AG08395 (cell line): ENCODE measurements at regions not wholly inside any gene's neighbourhood (a gene's known extent, or its start where the extent isn't known, plus 50 kb on each side); places are given as distances from the start of the nearest gene placed in this dataset.

Experiments used
- DNase-seq: peaks from one replicate; pipeline ENCODE4 v3.0.0; 2012; ENCODE audit warnings: mixed read lengths, low spot score

DNA sequence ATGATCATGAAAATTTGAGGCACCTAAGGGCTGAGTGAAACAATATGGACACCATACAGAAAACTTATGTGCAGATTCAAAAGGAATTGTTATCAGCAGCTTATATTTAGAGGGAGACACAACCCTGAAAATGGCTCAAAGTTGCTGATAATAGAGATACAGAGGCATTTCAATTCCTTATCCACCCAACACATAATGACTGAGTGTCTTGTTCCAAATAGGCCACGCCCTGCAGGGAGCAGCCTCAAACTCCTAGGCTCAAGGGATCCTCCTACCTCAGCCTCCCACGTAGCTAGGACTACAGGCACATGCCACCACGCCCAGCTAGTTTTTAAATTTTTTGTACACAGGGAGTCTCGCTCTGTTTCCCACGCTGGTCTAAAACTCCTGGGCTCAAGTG is 79.0 kb downstream of the LBH start:
- DNase-seq: no peak

DNA sequence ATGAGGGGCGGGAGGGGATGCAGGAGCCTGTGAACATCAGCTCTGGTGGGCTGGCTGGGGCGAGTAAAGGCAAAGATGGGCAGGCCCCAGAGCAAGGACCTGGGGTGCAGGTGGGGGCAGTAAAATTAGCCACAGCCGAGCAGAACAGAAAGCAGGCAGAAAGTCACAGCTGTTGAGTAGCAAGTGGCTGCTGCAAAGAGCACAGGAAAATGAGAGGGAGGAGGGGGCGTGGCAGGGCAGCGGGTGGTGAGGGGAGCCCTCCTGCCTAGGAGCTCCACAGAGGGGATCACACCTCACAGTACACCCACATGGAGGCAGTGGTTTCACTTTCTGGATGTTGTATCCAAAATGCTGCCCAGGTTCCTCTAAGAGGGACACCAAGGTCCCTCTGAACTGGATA is 79.6 kb downstream of the LBH start:
- no peak for DNase-seq

DNA sequence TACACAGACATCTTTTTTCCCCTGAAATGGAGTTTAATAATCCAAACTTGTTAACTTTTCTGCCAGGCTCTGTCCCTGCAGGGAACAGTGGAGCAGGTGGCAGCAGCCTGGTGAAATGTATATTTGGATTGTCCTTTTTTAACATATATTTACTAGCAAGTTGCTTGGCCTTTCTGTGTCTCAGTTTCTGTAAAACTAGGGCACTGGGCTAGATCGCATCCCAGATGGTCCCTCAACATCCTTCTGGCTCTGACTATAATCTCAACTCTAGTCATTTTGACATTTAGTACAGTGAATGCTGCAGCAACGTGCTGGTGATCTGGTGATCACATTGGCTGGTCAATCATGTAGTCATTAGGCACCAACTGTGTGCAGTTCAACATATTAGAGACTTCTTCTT is 80.4 kb downstream of the LBH start:
- DNase-seq: no peak

DNA sequence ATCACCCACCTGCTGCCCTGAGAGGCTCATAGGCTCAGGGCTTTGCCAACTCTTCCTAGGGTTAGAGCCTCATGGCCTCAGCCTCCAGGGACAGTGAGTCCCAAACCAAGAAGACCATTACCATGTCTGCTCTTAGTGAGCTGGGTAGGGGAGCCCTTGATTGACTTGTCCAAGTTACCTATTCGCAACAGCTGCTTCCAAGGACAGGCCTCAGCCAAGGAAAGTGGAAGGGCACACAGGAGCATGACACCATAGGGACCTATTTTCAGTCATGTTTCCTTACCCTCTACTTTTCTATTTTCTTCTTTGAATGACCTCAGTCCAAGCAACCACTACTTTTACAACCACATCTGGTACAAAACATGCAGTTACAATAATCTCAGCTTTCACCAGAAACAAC is 81.6 kb downstream of the LBH start:
- DNase-seq: no peak

DNA sequence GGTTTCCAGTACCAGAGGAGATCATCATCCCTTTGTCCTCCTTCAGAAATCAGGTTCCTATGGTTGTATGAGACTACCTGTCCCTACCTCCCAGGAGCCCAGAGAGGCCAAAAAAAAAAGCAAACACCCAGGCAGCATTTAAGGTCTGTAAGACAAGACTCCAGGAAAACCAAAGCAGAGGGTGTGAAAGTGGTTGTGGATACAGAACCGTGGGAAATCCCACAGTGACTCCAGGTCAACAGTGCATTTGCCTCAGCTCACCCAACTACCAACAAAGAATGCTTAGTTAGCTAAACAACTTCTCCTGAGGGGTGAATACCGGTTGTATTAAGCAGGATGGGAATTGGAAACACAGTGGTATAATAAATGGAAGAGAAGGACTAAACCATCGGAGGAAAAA is 83.6 kb downstream of the LBH start:
- DNase-seq: no peak

DNA sequence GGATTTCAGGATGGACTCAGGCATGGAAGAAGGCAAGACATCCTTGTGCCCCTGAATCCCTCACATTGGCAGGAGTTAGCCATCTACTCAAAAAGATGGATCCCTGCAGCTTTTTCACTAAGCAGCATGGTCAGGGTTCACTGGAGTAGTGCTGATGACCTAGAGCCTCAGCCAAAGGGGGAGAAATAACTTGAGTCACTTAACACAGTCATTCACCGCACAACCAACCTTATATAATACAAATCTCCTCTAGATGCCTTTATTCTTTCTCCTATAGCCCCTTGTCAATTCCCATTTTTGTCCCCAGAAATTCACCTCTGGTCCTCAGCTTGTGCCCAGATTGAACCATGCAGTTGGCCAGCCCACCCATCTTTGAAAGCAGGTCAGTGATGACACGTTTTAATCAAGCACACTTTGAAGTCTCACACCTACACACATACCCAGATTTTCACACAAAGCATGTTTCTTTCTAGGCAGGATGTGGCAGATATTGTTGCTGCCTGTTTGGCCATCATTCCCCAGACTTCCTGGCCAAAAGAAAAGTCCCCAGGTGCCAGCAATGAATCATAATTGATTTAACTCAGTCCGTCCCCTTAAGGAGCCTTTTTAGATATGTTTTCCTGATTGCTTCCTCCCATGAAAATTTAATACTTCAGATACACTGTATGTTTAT is 84.2 kb downstream of the LBH start:
- DNase-seq: no peak

DNA sequence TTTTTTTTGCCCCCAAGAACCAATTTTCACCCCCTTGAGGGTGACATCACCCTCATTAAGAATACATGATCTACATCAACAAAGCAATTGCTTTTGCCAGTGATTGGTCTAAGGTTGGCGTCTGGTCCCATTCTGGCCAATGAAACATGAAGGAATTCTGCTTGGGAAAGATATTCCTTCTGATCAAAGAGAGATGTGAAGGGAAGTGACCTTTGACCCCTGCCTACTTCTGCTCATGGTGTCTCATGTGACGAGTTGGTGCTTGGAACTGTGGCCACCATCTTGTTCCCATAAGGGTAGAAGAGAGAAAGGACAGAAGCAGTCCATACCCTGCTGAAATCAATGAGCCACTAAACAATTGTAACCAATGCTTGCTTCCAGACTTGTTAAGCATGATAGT is 85.1 kb downstream of the LBH start:
- no peak for DNase-seq

DNA sequence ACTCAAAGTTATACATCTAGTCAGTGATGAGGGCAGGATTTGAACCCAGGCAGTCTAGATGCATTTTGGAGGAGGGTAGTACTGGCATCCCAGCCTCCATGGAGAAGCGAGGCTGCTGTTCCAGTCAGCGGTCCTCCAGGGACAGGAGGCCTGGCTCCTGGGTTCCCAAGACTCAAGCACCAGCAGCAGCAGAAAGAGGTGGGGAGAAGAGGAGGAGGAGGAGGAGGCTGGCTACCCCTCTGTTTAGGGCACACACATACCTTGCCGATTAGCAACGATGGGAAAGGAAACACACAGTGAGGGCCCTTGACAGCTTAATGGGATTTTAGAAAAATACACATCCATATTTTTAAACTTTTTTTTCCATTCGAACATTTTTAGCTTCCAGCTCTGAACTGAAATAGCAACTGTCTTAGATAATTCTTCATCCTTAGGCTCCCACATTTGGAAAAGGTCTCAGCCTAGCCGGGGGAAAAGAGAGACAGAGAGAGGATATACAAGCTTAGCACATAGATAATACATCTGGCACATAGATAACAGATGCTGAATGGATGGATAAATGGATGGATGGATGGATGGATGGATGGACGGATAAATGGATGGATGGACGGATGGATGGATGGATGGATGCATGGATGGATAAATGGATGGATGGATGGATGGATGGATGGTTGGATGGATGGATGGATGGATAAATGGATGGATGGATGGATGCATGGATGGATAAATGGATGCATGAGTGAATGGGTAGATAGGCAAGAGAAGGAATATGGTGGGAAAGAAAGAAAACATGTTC is 87.9 kb downstream of the LBH start:
- no peak for DNase-seq

DNA sequence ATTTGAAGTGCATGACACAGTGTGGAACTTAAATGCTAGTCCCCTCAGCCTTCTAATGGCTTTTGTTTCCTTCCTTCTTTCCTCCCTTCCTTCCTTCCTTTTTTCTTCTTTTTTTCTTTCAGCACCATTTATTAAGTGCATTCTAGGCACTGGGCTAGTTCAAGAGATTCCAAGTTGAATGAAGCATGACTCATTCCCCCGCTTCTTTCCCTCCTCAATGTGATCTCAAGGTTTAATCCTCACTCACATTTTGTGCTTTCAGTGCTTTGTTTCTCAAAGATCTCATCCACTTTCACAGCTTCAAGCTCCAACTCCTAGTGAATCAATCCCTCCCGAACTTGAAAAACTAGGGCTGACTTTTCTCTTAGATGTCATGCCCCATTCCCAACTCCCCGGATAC is 90.1 kb downstream of the LBH start:
- peak; percentile 57 for DNase-seq

DNA sequence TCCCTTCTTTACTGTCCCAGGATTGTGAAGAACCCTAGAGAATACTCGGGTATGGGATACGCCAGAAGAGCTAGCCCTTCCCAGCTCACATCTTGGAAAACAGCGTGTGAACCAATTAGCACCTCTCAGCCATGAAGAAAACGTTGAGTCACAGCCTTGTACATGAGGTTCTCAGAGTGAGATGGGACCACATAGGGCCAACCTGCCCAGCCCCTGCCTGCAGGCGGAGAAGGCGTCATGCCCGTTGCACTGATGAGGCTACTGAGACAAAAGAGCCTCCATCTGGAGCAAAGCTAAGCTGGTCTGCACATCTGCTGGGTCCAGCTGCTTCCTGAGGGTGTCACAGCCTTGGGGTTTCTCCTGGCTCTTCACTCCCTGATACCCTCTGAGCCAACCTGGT is 92.2 kb downstream of the LBH start:
- no peak for DNase-seq

DNA sequence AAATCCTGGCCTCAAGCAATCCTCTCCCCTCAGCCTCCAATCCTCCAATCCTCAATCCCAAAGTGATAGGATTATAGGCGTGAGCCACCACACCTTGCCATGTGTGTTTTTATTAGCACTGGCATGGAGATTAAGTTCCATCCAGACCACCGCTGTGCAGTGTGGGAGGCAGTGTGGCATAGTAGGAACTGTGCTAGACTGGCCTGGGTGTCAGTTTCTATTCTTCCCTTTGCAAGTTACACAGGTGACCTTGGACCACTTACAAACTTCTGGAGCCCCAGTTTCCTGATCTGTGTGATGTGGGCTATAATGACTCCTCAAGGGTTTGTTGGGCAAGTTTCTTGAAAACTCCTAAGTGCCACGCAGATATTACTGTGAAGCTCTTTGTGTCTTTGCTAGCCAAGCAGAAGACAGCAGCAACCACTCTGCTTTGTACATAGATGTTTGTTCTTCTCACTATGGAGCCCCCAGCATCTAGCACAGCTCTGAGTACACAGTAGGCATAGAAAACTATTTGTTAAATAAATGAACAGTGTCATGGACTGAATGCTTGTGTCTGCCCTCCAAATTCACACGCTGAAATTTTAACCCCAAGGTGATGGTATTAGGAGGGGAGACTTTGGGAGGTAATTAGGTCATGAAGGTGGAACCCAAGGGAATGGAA is 93.0 kb downstream of the LBH start:
- DNase-seq: no peak

DNA sequence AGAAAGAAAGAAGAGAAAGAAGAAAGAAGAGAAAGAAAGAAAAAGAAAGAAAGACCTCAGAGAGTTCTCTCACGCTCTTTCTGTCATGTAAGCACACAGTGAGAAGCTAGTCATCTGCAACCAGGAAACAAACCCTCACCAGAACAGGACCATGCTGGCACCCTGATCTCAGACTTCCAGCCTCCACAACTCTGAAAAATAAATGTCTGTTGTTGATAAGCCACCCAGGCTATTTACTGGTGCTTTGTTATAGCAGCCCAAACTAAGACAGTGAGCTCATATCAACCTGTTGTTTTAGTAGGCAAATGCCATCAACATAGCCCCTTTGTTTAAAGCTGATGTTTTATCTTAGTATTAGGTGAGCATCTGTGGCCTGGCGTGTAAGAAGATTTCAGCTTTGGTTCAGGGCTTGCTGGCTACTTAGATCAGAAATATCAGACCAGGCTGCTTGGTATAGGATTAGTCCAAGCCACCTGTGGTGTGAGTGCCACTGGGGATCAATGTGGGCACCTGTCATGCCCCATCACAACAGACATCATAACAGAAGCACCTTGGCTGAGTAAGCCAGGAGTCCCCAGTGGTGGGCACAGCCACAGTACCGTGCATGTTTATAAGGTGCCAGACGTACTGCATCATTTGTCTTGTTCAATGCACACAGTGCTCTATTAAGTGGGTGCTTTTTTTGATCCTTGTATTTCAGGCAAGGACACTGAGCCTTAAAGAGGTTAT is 94.4 kb downstream of the LBH start:
- no peak for DNase-seq

DNA sequence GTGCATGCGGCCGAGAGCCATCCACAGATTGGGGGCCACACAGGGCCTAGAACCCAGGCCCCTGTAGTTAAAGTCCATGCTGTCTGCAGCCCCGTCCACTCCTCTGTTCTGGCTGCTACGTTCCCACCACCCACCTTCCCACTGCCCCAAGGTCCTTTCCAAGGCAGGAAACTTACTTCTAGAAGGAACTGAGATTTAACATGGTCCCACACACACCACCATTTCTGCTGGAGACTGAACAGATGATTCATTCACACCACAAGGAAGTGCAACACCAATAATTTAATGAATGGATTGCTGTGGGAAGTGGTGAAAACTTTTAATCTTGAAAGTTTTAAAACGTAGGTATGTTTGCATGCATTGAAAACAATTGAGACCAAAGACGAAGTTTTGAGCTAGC is 95.2 kb downstream of the LBH start:
- DNase-seq: no peak

DNA sequence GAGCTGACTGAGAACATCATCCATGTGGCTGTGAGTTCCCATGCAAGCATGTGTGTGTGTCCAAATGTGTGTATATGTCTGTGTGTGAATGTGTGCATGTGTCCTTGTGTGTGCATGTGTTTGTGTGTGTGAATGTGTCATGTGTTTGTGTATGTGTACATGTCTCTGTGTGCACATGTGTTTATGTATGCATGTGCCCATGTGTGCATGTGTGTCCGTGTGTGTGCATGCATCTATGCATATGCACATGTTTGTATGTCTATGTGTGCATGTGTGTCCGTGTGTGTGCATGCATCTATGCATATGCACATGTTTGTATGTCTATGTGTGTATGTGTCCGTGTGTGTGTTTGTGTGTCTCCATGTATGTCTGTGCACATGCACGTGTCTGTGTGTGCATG is 99.7 kb downstream of the LBH start:
- no peak for DNase-seq

DNA sequence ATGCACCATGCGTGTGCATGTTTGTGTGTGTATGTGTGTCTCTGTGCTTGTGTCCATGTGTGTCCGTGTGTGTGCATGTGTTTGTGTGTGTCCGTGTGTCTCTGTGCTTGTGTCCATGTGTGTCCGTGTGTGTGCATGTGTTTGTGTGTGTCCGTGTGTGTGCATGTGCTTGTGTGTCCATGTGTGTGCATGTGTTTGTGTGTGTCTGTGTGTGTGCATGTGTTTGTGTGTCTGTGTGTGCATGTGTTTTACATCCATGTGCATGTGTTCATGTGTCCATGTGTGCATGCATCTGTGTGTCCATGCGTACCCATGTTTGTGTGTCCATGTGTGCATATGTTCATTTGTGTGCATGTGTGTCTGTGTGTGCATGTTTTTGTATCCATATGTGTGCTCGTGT is 100.5 kb downstream of the LBH start:
- no peak for DNase-seq

DNA sequence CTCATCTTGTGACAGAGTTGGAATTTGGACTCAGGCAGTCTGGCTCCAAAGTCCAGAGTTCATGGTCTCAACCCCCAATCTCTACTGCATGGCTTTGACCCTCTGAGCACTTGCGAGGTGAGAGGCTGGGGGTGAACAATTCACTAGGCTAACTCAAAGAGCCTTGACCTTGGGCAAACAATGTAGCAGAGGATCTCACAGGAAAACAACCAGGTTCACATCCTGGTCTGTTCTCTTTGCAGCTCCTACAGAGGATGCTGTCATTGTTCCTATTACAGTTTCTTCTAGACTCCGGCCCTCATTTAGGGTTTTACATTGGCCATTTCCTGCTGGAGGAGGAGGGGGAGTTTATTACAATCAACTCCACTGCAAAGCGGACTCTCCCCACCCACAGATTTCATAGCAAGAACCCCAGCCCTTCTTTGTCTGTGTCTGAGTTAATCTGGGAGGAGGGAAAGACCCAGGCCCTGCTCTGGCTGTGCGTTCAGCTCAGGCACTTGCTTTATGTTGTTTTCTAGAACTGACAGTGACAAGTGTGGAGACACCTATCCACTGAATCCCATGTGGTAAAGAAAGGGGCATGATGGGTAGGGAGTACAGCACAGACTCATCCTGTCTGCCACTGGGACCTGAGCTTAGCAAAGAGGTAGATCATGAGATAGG is 101.6 kb downstream of the LBH start:
- no peak for DNase-seq

DNA sequence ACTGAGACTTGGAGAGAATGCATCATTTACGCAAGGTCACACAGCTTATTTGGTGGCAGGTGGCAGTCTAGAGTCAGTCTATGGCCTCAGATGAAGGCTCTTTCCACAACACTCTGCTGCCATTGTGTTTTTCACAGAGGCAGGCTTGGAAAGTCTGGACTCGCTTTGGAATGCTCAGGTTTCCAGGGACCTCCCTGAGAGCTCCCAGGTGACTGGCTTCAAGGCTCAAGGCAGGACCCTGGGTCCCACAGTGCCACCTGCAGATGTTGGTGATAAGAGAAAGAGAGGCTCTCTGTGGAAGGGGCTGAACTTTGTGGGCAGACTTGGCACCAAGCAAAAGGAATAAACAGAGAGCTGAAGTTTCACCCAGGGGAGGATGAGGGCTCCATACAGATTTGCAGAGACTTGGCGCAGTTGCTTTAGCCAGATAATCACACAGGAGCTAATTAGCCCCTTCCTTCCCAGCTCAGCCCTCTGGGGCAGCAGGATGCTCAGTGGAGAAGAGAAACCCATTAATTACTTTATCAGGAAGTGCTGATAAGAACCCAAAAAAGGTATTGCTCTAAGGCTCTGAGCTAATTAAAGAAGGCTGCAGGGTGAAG is 103.5 kb downstream of the LBH start:
- DNase-seq: no peak

DNA sequence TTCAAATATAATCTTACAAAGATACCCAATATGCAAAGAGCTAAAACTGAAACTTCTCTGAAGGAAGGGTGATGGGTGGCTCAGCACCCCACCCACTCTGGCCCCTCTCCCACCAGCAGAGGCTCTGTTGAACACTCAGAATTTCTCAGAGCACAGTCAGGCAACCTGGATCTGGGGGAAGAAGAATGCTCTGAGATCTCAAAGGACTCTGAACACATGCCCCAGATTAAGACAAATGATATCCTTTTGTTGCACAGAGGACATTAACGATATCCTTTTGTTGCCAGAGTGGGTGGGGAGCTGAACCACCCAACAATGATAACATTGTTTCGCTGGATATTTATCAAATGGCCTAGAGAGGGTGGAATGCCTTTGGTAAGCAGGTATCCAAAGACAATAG is 104.8 kb downstream of the LBH start:
- no peak for DNase-seq

DNA sequence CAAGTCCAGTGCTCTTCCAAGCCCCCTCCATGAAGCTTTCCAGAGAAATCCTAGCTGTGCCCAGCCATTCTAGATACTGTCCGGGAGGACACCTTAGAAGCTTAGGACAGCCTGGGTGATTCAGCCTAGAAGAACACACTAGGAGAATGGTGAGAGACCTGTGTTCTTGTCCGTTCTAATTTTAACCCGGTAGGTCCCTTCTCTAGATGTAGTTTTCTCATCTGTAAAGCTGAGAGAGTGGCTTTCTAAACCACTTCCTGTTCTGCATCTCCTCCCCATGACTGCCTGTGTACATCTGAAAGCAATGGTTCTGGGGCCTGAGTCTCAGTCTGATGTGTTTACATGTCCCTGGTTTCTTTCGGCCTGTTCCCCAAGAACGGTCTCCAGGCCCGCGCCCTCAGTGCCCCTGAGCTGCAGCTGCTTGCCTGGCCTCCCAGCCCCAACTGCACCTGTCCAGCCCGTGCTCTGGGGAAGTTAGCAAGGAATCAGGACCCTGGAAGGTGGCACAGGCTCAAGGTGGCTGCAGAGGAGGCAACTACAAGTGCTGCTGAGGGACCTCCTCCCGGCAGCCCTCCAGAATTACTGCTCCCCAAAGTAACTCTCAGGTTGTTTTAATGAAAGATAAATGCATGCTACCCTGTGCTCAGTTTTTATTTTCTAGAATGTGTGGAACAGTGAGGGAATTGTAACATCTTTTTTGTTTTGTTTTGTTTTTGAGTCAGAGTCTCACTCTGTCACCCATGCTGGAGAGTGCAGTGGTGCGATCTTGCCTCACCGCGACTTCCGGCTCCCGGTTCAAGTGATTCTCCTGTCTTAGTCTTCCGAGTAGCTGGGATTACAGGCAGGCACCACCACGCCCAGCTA is 105.9 kb downstream of the LBH start:
- DNase-seq: peak; percentile 35

DNA sequence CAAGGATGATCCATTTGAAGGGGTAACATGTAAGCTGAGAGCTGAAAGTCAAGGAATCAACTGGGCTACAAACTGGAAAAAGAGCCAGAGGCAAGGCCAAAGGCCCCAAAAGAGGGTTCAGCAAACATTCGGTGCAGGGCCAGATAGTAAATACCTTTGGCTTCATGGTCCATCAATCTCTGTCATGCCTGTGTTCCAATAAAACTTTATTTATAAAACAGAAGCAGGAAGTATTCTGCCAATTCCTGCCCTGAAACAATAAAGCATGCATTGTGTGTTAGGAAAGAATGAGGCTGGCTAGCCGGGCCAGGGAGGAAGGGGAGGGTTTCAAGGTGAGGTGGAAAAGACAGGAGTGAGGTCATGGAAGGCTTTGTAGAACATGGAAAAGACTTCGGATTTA is 107.1 kb downstream of the LBH start:
- no peak for DNase-seq

DNA sequence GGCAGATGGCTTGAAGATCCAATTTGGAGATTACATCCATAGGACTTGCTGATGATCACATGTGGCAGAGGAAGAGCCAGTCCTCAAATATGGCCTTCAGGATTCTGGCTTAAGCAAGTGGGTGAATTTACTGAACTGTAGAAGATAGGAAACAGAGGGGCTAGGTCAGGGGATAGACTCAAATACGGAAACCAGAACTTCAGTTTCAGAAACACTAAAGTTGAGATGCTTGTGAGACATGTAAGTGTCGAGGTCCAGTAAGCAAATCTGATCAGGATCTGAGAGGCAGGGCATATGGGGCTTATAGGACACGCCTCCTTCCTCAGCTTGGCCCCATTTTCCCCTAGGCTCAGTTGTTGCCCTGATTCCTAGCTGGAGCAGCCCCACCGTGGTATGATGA is 107.7 kb downstream of the LBH start:
- DNase-seq: no peak
